Mammary epithelial cell (primary cell): ENCODE measurements at regions not wholly inside any gene's neighbourhood (a gene's known extent, or its start where the extent isn't known, plus 50 kb on each side); places are given as distances from the start of the nearest gene placed in this dataset.

Experiments
- EZH2 ChIP-seq: IDR thresholded peaks from 2 replicates; pipeline ENCODE4 v1.6.1; 2012; ENCODE audit warnings: low read length, inconsistent platforms, borderline replicate concordance
- TF ChIP-seq, protein P1 (sequence below), 2 donors: IDR thresholded peaks in 1 of 2; conservative IDR thresholded peaks in 1 of 2; 2 replicates each; pipeline ENCODE4 v1.5.1; 2011 to 2012; ENCODE audit warnings: inconsistent platforms in 2 of 2, low read length in 2 of 2, mild to moderate bottlenecking in 2 of 2, control low read depth in 1 of 2, low read depth in 1 of 2; ENCODE audit not compliant: insufficient read depth in 1 of 2; ENCODE audit errors: extremely low read depth in 1 of 2

GRCh38 chr10:77707570-77707969 lies 70.0 kb upstream of the KCNMA1 start:
- TF ChIP-seq, protein P1, sequence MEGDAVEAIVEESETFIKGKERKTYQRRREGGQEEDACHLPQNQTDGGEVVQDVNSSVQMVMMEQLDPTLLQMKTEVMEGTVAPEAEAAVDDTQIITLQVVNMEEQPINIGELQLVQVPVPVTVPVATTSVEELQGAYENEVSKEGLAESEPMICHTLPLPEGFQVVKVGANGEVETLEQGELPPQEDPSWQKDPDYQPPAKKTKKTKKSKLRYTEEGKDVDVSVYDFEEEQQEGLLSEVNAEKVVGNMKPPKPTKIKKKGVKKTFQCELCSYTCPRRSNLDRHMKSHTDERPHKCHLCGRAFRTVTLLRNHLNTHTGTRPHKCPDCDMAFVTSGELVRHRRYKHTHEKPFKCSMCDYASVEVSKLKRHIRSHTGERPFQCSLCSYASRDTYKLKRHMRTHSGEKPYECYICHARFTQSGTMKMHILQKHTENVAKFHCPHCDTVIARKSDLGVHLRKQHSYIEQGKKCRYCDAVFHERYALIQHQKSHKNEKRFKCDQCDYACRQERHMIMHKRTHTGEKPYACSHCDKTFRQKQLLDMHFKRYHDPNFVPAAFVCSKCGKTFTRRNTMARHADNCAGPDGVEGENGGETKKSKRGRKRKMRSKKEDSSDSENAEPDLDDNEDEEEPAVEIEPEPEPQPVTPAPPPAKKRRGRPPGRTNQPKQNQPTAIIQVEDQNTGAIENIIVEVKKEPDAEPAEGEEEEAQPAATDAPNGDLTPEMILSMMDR (conservative IDR thresholded peaks at IDR 0.05 in 1 of 2, IDR thresholded peaks at IDR 0.05 in 1 of 2; ENCODE audit: extremely low read depth in 1 of 2, insufficient read depth in 1 of 2, low read depth in 1 of 2, low read length in 2 of 2), result no peak
- TF ChIP-seq EZH2, result no peak
